ENCODE measurements at regions not wholly inside any gene's neighbourhood (a gene's known extent, or its start where the extent isn't known, plus 50 kb on each side); places are given as distances from the start of the nearest gene placed in this dataset.
"Not testable (repeated sequence)": the region's sequence is repeated elsewhere in the genome, so short reads cannot be mapped to it uniquely, and the experiment has no call there.

GRCh38 chr3:177664380-177665103 is 467.3 kb upstream of the TBL1XR1 start:
- not testable (repeated sequence) for TF ChIP-seq USF2 (CRISPR knock-in tag; IDR thresholded peaks at IDR 0.05); CTCF (IDR thresholded peaks at IDR 0.05); SMAD3 (CRISPR knock-in tag; IDR thresholded peaks at IDR 0.05; ENCODE audit: borderline replicate concordance); AR (CRISPR knock-in tag; IDR thresholded peaks at IDR 0.05); FOXJ3 (CRISPR knock-in tag; IDR thresholded peaks at IDR 0.05; ENCODE audit: borderline replicate concordance); ZBTB43 (CRISPR knock-in tag; IDR thresholded peaks at IDR 0.05); USF1 (CRISPR knock-in tag; IDR thresholded peaks at IDR 0.05); PRDM15 (CRISPR knock-in tag; IDR thresholded peaks at IDR 0.05); CREB1 (CRISPR knock-in tag; IDR thresholded peaks at IDR 0.05); ZNF232 (CRISPR knock-in tag; IDR thresholded peaks at IDR 0.05)
